GM12878 (cell line): ENCODE measurements at regions not wholly inside any gene's neighbourhood (a gene's known extent, or its start where the extent isn't known, plus 50 kb on each side); places are given as distances from the start of the nearest gene placed in this dataset.

Source experiments
- ATAC-seq: fragments of 200-7000 bp; cut with Tn5 transposase; 3 replicates; pipeline ENCODE4 v1.9.1; 2020; ENCODE audit warnings: mild to moderate bottlenecking, moderate library complexity
- BruUV-seq: library from RNA; stranded (reverse); fragments of 400-500 nt; replicated peaks from 2 replicates; lab custom pipeline; 2021; lab: Mats Ljungman, UMichigan
- CTCF ChIA-PET: fragments of 300-600 bp; sonication (Branson Sonifier 250); formaldehyde crosslinking; extraction: SDS; loops from one replicate; lab custom pipeline; 2021; ENCODE audit warnings: inconsistent platforms; lab: Yijun Ruan, JAX
- POLR2A ChIA-PET: fragments of 350-600 bp; formaldehyde crosslinking; extraction: SDS; loops from one replicate; lab custom pipeline; 2021; ENCODE audit warnings: inconsistent platforms; lab: Charles Lee
- RAD21 ChIA-PET: fragments of 300-600 bp; sonication (Branson Sonifier 250); formaldehyde crosslinking; loops from one replicate; lab custom pipeline; 2023; ENCODE audit warnings: antibody characterized with exemption; ENCODE audit not compliant: unreplicated experiment; lab: Charles Lee
- SMC1A ChIA-PET: fragments of 300-600 bp; sonication (Branson Sonifier 250); formaldehyde crosslinking; loops from one replicate; lab custom pipeline; 2023; ENCODE audit not compliant: unreplicated experiment, uncharacterized antibody; lab: Charles Lee
- DNase-seq: peaks from one replicate; pipeline ENCODE4 v3.0.0-alpha.2; 2011; ENCODE audit warnings: low read depth, low spot score
- FAIRE-seq: peaks from 3 replicates; lab custom pipeline; 2011; peaks lifted over from hg19 to GRCh38; lab: Jason Lieb, UNC
- H2AFZ ChIP-seq: 2 replicates; pipeline ENCODE4 v1.6.0; 2011; ENCODE audit warnings: low read depth, low read length, control low read depth; ENCODE audit not compliant: control insufficient read depth
- H3K27ac ChIP-seq: 2 replicates; pipeline ENCODE4 v1.5.1; 2011; ENCODE audit warnings: control low read depth; ENCODE audit not compliant: control insufficient read depth, insufficient read depth
- H3K27me3 ChIP-seq, 2 experiments: replicated peaks in 1 of 2; 2 replicates each; pipeline versions ENCODE4 v1.6.0 to v1.6.1; 2011; ENCODE audit warnings: low read length in 1 of 2; ENCODE audit not compliant: control insufficient read depth in 2 of 2, insufficient read depth in 2 of 2
- H3K36me3 ChIP-seq, 2 experiments: 2 replicates each; pipeline ENCODE4 v1.5.1; 2011; ENCODE audit warnings: low read length in 1 of 2; ENCODE audit not compliant: control insufficient read depth in 2 of 2, insufficient read depth in 2 of 2
- H3K4me1 ChIP-seq: 2 replicates; pipeline ENCODE4 v1.6.1; 2011; ENCODE audit warnings: mild to moderate bottlenecking, low read length, moderate library complexity, mixed read lengths; ENCODE audit not compliant: control insufficient read depth, insufficient read depth
- H3K4me2 ChIP-seq: 2 replicates; pipeline ENCODE4 v1.6.0; 2011; ENCODE audit warnings: control low read depth; ENCODE audit not compliant: control insufficient read depth, insufficient read depth
- H3K4me3 ChIP-seq: fragments of 200-600 bp; sonication (generic); 2 replicates; pipeline ENCODE4 v1.5.1; 2016
- H3K79me2 ChIP-seq: 2 replicates; pipeline ENCODE4 v1.6.0; 2011; ENCODE audit warnings: low read length; ENCODE audit not compliant: control insufficient read depth, insufficient read depth
- H3K9ac ChIP-seq: 2 replicates; pipeline ENCODE4 v1.8.0; 2011; ENCODE audit warnings: low read length, control low read depth, mixed read lengths; ENCODE audit not compliant: control insufficient read depth, insufficient read depth
- H3K9me3 ChIP-seq: replicated peaks from 3 replicates; pipeline ENCODE4 v1.5.1; 2011; ENCODE audit warnings: mild to moderate bottlenecking, low read length; ENCODE audit not compliant: control insufficient read depth, insufficient read depth
- H4K20me1 ChIP-seq: 2 replicates; pipeline ENCODE4 v1.6.0; 2011; ENCODE audit not compliant: control insufficient read depth, insufficient read depth
- CHD4 ChIP-seq: fragments of 200-600 bp; sonication (generic); IDR thresholded peaks from 2 replicates; pipeline ENCODE4 v1.6.1; 2016; ENCODE audit warnings: mild to moderate bottlenecking
- EZH2 ChIP-seq: IDR thresholded peaks from 2 replicates; pipeline ENCODE4 v1.6.1; 2012; ENCODE audit warnings: low read depth, mild to moderate bottlenecking, control low read depth, inconsistent platforms, low read length, borderline replicate concordance; ENCODE audit not compliant: control insufficient read depth
- HDAC6 ChIP-seq: fragments of 200-600 bp; sonication (generic); IDR thresholded peaks from one replicate; pipeline ENCODE4 v1.8.0; 2017; ENCODE audit warnings: antibody characterized with exemption; ENCODE audit not compliant: unreplicated experiment
- NFIC ChIP-seq: IDR thresholded peaks from 2 replicates; pipeline ENCODE4 v1.6.1; 2012; ENCODE audit warnings: low read depth, mild to moderate bottlenecking, inconsistent platforms, low read length, moderate library complexity
- RAD21 ChIP-seq: IDR thresholded peaks from 2 replicates; pipeline ENCODE4 v1.6.1; 2011; ENCODE audit warnings: mild to moderate bottlenecking, low read depth, low read length, moderate library complexity; ENCODE audit not compliant: insufficient read depth
- RELA ChIP-seq: fragments of 450-650 bp; IDR thresholded peaks from 2 replicates; pipeline ENCODE4 v1.8.0; 2014; ENCODE audit warnings: borderline replicate concordance; ENCODE audit not compliant: partially characterized antibody
- SMAD5 ChIP-seq: IDR thresholded peaks from 2 replicates; pipeline ENCODE4 v1.6.1; 2016; ENCODE audit warnings: antibody characterized with exemption, low read depth
- SP1 ChIP-seq: IDR thresholded peaks from one replicate; pipeline ENCODE4 v1.6.1; 2011; ENCODE audit warnings: low read depth, low read length
- ZBTB33 ChIP-seq: fragments of 450-650 bp; IDR thresholded peaks from 2 replicates; pipeline ENCODE4 v1.6.1; 2017; ENCODE audit warnings: mild to moderate bottlenecking
- in situ Hi-C: fragments of 300-500 bp; cut with MboI; formaldehyde crosslinking; loops from 9 replicates; pipeline ENCODE4 v1.14.3; 2018; ENCODE audit warnings: mixed read lengths
- intact Hi-C: fragments of 100-400 bp; cut with micrococcal nuclease; formaldehyde crosslinking; loops from one replicate; pipeline ENCODE4 v1.14.2; 2022; ENCODE audit not compliant: unreplicated experiment

- SMC1A ChIA-PET = no interaction called here
- no peak overlapping the region for H3K27ac ChIP-seq
- CTCF ChIA-PET = no interaction called here
- TF ChIP-seq NFIC = no peak
- no peak for TF ChIP-seq SMAD5
- no peak for TF ChIP-seq RELA
- no peak for TF ChIP-seq HDAC6
- TF ChIP-seq ZBTB33 = no peak
- TF ChIP-seq SP1 = no peak
- no peak for TF ChIP-seq RAD21
- no peak for TF ChIP-seq CHD4
- no peak for TF ChIP-seq EZH2
- RAD21 ChIA-PET = no interaction called here
- FAIRE-seq = no peak
- no peaks in the 10 kb centered on the region for H3K9me3 ChIP-seq
- intact Hi-C loops = no loop called here
- H3K36me3 ChIP-seq = no peaks in the 10 kb centered on the region
- in situ Hi-C loops = no loop called here
- no peak overlapping the region for H3K4me2 ChIP-seq
- BruUV-seq = no TSS peak
- H3K79me2 ChIP-seq = no peaks in the 10 kb centered on the region
- no peaks in the 10 kb centered on the region for H4K20me1 ChIP-seq
- no peaks in the 10 kb centered on the region for H3K27me3 ChIP-seq
- no peak overlapping the region for H3K4me3 ChIP-seq
- POLR2A ChIA-PET = no interaction called here
- ATAC-seq = no peak
- no peak for DNase-seq
- H2AFZ ChIP-seq = no peak overlapping the region
- no peak overlapping the region for H3K9ac ChIP-seq
- H3K4me1 ChIP-seq = no peaks in the 10 kb centered on the region
These were observed 609.2 kb downstream of the INSC start for GRCh38 chr11:15723966-15724365.
